GM12878 (cell line): ENCODE measurements at regions not wholly inside any gene's neighbourhood (a gene's known extent, or its start where the extent isn't known, plus 50 kb on each side); places are given as distances from the start of the nearest gene placed in this dataset.
"Not testable (repeated sequence)": the region's sequence is repeated elsewhere in the genome, so short reads cannot be mapped to it uniquely, and the experiment has no call there.

Experiments used
- ATAC-seq: fragments of 200-7000 bp; cut with Tn5 transposase; 3 replicates; pipeline ENCODE4 v1.9.1; 2020; ENCODE audit warnings: mild to moderate bottlenecking, moderate library complexity
- BruUV-seq: library from RNA; stranded (reverse); fragments of 400-500 nt; replicated peaks from 2 replicates; lab custom pipeline; 2021; lab: Mats Ljungman, UMichigan
- CTCF ChIA-PET: fragments of 300-600 bp; sonication (Branson Sonifier 250); formaldehyde crosslinking; extraction: SDS; loops from one replicate; lab custom pipeline; 2021; ENCODE audit warnings: inconsistent platforms; lab: Yijun Ruan, JAX
- POLR2A ChIA-PET: fragments of 350-600 bp; formaldehyde crosslinking; extraction: SDS; loops from one replicate; lab custom pipeline; 2021; ENCODE audit warnings: inconsistent platforms; lab: Charles Lee
- RAD21 ChIA-PET: fragments of 300-600 bp; sonication (Branson Sonifier 250); formaldehyde crosslinking; loops from one replicate; lab custom pipeline; 2023; ENCODE audit warnings: antibody characterized with exemption; ENCODE audit not compliant: unreplicated experiment; lab: Charles Lee
- SMC1A ChIA-PET: fragments of 300-600 bp; sonication (Branson Sonifier 250); formaldehyde crosslinking; loops from one replicate; lab custom pipeline; 2023; ENCODE audit not compliant: unreplicated experiment, uncharacterized antibody; lab: Charles Lee
- DNase-seq: peaks from one replicate; pipeline ENCODE4 v3.0.0-alpha.2; 2011; ENCODE audit warnings: low read depth, low spot score
- FAIRE-seq: peaks from 3 replicates; lab custom pipeline; 2011; peaks lifted over from hg19 to GRCh38; lab: Jason Lieb, UNC
- H2AFZ ChIP-seq: 2 replicates; pipeline ENCODE4 v1.6.0; 2011; ENCODE audit warnings: low read depth, low read length, control low read depth; ENCODE audit not compliant: control insufficient read depth
- H3K27ac ChIP-seq: 2 replicates; pipeline ENCODE4 v1.5.1; 2011; ENCODE audit warnings: control low read depth; ENCODE audit not compliant: control insufficient read depth, insufficient read depth
- H3K27me3 ChIP-seq, 2 experiments: replicated peaks in 1 of 2; 2 replicates each; pipeline versions ENCODE4 v1.6.0 to v1.6.1; 2011; ENCODE audit warnings: low read length in 1 of 2; ENCODE audit not compliant: control insufficient read depth in 2 of 2, insufficient read depth in 2 of 2
- H3K36me3 ChIP-seq, 2 experiments: 2 replicates each; pipeline ENCODE4 v1.5.1; 2011; ENCODE audit warnings: low read length in 1 of 2; ENCODE audit not compliant: control insufficient read depth in 2 of 2, insufficient read depth in 2 of 2
- H3K4me1 ChIP-seq: 2 replicates; pipeline ENCODE4 v1.6.1; 2011; ENCODE audit warnings: mild to moderate bottlenecking, low read length, moderate library complexity, mixed read lengths; ENCODE audit not compliant: control insufficient read depth, insufficient read depth
- H3K4me2 ChIP-seq: 2 replicates; pipeline ENCODE4 v1.6.0; 2011; ENCODE audit warnings: control low read depth; ENCODE audit not compliant: control insufficient read depth, insufficient read depth
- H3K4me3 ChIP-seq: fragments of 200-600 bp; sonication (generic); 2 replicates; pipeline ENCODE4 v1.5.1; 2016
- H3K79me2 ChIP-seq: 2 replicates; pipeline ENCODE4 v1.6.0; 2011; ENCODE audit warnings: low read length; ENCODE audit not compliant: control insufficient read depth, insufficient read depth
- H3K9ac ChIP-seq: 2 replicates; pipeline ENCODE4 v1.8.0; 2011; ENCODE audit warnings: low read length, control low read depth, mixed read lengths; ENCODE audit not compliant: control insufficient read depth, insufficient read depth
- H3K9me3 ChIP-seq: replicated peaks from 3 replicates; pipeline ENCODE4 v1.5.1; 2011; ENCODE audit warnings: mild to moderate bottlenecking, low read length; ENCODE audit not compliant: control insufficient read depth, insufficient read depth
- H4K20me1 ChIP-seq: 2 replicates; pipeline ENCODE4 v1.6.0; 2011; ENCODE audit not compliant: control insufficient read depth, insufficient read depth
- CHD4 ChIP-seq: fragments of 200-600 bp; sonication (generic); IDR thresholded peaks from 2 replicates; pipeline ENCODE4 v1.6.1; 2016; ENCODE audit warnings: mild to moderate bottlenecking
- HDGF ChIP-seq: fragments of 450-650 bp; IDR thresholded peaks from 2 replicates; pipeline ENCODE4 v1.6.1; 2016; ENCODE audit warnings: antibody characterized with exemption
- MTA2 ChIP-seq: fragments of 450-650 bp; IDR thresholded peaks from 2 replicates; pipeline ENCODE4 v1.6.1; 2016; ENCODE audit warnings: low read depth, mild to moderate bottlenecking, moderate library complexity
- NFIC ChIP-seq: IDR thresholded peaks from 2 replicates; pipeline ENCODE4 v1.6.1; 2012; ENCODE audit warnings: low read depth, mild to moderate bottlenecking, inconsistent platforms, low read length, moderate library complexity
- USF2 ChIP-seq: IDR thresholded peaks from 2 replicates; pipeline ENCODE4 v1.6.1; 2011; ENCODE audit warnings: low read depth, low read length, improper control_type of control experiment, borderline replicate concordance
- ZBTB40 ChIP-seq: fragments of 450-650 bp; IDR thresholded peaks from 2 replicates; pipeline ENCODE4 v1.6.1; 2016; ENCODE audit warnings: mild to moderate bottlenecking, moderate library complexity, borderline replicate concordance
- ZNF217 ChIP-seq: fragments of 450-650 bp; IDR thresholded peaks from 2 replicates; pipeline ENCODE4 v1.6.1; 2017; ENCODE audit warnings: antibody characterized with exemption, mild to moderate bottlenecking
- WGBS: methylation state at CpG from one replicate; pipeline ENCODE4 v1.1.6; 2016; ENCODE audit warnings: low lambda C conversion rate; ENCODE audit not compliant: insufficient replicate concordance, insufficient coverage; ENCODE audit errors: missing lambda C conversion rate; 5-methylcytosine and 5-hydroxymethylcytosine counted together
- in situ Hi-C: fragments of 300-500 bp; cut with MboI; formaldehyde crosslinking; loops from 9 replicates; pipeline ENCODE4 v1.14.3; 2018; ENCODE audit warnings: mixed read lengths
- intact Hi-C: fragments of 100-400 bp; cut with micrococcal nuclease; formaldehyde crosslinking; loops from one replicate; pipeline ENCODE4 v1.14.2; 2022; ENCODE audit not compliant: unreplicated experiment

GRCh38 chr4:116233971-116234370, 851.4 kb downstream of the TRAM1L1 start:
- BruUV-seq = no TSS peak
- Histone ChIP-seq H2AFZ (no peak overlapping the region), H3K79me2 (no peaks in the 10 kb centered on the region), H4K20me1 (no peaks in the 10 kb centered on the region), H3K27me3 (no peaks in the 10 kb centered on the region), H3K9me3 (no peaks in the 10 kb centered on the region), H3K27ac (no peak overlapping the region), H3K9ac (no peak overlapping the region), H3K4me2 (no peak overlapping the region), H3K4me3 (no peak overlapping the region), H3K4me1 (no peaks in the 10 kb centered on the region), H3K36me3 (no peaks in the 10 kb centered on the region)
- CTCF ChIA-PET = no interaction called here
- intact Hi-C loops = no loop called here
- in situ Hi-C loops = no loop called here
- SMC1A ChIA-PET = no interaction called here
- POLR2A ChIA-PET = no interaction called here
- FAIRE-seq (no peak), ATAC-seq (no peak), DNase-seq (no peak)
- RAD21 ChIA-PET = no interaction called here
- TF ChIP-seq ZNF217 (no peak), NFIC (no peak), USF2 (no peak), ZBTB40 (no peak), MTA2 (no peak), HDGF (no peak), CHD4 (no peak)

- CTCF ChIA-PET, H3K4me3 ChIP-seq, H3K36me3 ChIP-seq, H2AFZ ChIP-seq, H3K4me2 ChIP-seq, ATAC-seq, SMC1A ChIA-PET, H3K27me3 ChIP-seq, H4K20me1 ChIP-seq, H3K4me1 ChIP-seq, BruUV-seq, intact Hi-C loops, H3K9ac ChIP-seq, DNase-seq, in situ Hi-C loops, POLR2A ChIA-PET, FAIRE-seq, RAD21 ChIA-PET, H3K9me3 ChIP-seq, H3K79me2 ChIP-seq, H3K27ac ChIP-seq: not testable (repeated sequence)
- WGBS = 31% methylated on average over 4 of the region's 4 CpGs
Observed at GRCh38 chr4:116231999-116232398, 853.4 kb downstream of the TRAM1L1 start.
